ENCODE measurements at regions not wholly inside any gene's neighbourhood (a gene's known extent, or its start where the extent isn't known, plus 50 kb on each side); places are given as distances from the start of the nearest gene placed in this dataset.
"Not testable (repeated sequence)": the region's sequence is repeated elsewhere in the genome, so short reads cannot be mapped to it uniquely, and the experiment has no call there.

DNA sequence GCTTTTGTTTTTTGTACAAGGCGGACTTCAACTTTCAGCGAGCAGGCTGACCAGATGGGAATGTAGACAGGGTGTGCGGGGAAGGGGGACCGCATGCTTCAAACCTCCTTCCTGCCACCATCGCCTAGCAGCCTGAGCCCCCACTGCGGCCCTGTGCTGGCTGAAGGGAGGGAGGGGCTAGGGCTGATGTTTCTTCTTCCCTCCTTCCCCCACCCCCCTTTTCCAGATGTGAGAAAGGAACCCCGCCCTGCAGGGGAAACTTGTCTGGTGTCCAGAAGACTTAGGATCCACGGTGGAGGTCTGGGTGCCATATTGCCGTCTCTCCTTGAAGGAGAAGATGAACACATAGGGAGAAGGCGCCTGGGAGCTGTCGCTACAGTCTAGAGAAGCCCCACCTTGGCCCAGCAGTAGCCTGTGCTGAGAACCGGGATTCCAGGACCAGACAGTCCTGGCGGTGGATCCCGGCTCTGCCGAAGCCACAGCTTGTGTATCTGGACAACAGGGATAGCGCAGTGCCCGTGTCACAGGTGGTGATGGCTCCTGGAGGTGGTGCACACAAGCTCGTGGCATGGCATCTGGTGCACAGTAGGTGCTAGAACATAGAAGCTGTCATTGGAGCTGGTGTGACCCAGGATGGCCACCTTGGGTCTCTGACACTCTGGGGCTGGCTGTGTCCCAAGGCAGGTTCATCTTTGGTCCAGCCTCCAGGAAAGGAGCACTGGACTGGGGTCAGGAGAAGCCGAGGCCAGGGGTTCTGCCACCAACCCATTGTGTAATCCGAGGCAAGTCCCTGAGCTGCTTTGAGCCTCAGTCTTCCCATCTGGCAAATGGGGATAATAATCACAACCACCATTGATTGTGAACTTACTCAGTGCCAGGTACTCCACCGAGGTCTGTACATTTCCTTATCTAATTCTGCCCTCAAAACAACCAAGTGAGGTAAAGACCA, 205.6 kb downstream of the C9orf50 start:
- H3K27ac ChIP-seq (ENCODE audit: poor library complexity, severe bottlenecking), result peak overlapping the region; percentile 92

DNA sequence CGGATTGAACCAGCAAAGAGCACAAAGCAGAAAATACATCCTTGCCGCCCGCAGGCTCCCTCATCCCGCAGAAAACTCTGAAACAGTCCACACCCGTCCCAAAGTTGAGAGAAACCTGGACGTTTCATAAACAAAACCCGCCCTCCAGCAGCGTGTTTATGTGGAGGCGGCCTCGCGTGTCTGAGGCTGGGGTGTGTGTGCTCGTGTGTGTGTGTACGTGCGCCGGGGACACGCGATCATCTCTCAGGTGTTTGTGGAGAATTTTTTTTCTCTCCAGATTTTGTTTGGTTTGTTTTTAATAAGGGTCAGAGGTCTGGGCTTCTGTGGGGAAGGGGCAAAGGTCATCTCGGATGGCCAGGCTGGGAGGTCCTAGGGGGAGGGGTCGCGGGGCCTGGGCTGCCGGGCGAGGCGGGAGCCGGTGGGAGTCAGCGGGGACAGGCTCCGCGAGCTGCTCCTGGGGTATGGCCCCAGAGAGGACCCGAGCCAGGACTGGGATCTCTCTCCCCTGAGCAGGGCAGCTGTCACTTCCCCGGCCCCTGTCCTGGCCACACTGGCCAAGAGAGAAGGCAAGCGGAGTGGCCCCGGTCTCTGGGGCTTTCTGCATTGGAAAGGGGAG, 206.4 kb downstream of the C9orf50 start:
- TF ChIP-seq, protein P1, sequence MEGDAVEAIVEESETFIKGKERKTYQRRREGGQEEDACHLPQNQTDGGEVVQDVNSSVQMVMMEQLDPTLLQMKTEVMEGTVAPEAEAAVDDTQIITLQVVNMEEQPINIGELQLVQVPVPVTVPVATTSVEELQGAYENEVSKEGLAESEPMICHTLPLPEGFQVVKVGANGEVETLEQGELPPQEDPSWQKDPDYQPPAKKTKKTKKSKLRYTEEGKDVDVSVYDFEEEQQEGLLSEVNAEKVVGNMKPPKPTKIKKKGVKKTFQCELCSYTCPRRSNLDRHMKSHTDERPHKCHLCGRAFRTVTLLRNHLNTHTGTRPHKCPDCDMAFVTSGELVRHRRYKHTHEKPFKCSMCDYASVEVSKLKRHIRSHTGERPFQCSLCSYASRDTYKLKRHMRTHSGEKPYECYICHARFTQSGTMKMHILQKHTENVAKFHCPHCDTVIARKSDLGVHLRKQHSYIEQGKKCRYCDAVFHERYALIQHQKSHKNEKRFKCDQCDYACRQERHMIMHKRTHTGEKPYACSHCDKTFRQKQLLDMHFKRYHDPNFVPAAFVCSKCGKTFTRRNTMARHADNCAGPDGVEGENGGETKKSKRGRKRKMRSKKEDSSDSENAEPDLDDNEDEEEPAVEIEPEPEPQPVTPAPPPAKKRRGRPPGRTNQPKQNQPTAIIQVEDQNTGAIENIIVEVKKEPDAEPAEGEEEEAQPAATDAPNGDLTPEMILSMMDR (IDR thresholded peaks at IDR 0.05; ENCODE audit: poor library complexity, severe bottlenecking), result no peak
- ATAC-seq (ENCODE audit: low read depth) (0 out of 3 replicates have a peak, but pooled peaks have one; percentile 10), DNase-seq (ENCODE audit: low spot score) (no peak)
- H3K4me1 ChIP-seq (ENCODE audit: insufficient read depth, poor library complexity, severe bottlenecking), result peaks cover 11% of the 10 kb centered on the region
- peak overlapping the region; percentile 92 for H3K27ac ChIP-seq (ENCODE audit: poor library complexity, severe bottlenecking)
- no peaks in the 10 kb centered on the region for H3K27me3 ChIP-seq (ENCODE audit: insufficient read depth, poor library complexity, severe bottlenecking)
- no peaks in the 10 kb centered on the region for H3K36me3 ChIP-seq (ENCODE audit: low read depth)
- H3K4me3 ChIP-seq (ENCODE audit: severe bottlenecking), result peak overlapping the region; percentile 37
- H3K9me3 ChIP-seq (ENCODE audit: severe bottlenecking), result no peaks in the 10 kb centered on the region

More for the DNA sequence above, 205.6 kb downstream of the C9orf50 start:
- Histone ChIP-seq H3K4me1 (ENCODE audit: insufficient read depth, poor library complexity, severe bottlenecking) (peaks cover 11% of the 10 kb centered on the region), H3K9me3 (ENCODE audit: severe bottlenecking) (no peaks in the 10 kb centered on the region), H3K27me3 (ENCODE audit: insufficient read depth, poor library complexity, severe bottlenecking) (no peaks in the 10 kb centered on the region), H3K4me3 (ENCODE audit: severe bottlenecking) (no peak overlapping the region), H3K36me3 (ENCODE audit: low read depth) (no peaks in the 10 kb centered on the region)
- DNase-seq (ENCODE audit: low spot score) (no peak), ATAC-seq (ENCODE audit: low read depth) (no peak)
- TF ChIP-seq, protein P1 (IDR thresholded peaks at IDR 0.05; ENCODE audit: poor library complexity, severe bottlenecking), result no peak

DNA sequence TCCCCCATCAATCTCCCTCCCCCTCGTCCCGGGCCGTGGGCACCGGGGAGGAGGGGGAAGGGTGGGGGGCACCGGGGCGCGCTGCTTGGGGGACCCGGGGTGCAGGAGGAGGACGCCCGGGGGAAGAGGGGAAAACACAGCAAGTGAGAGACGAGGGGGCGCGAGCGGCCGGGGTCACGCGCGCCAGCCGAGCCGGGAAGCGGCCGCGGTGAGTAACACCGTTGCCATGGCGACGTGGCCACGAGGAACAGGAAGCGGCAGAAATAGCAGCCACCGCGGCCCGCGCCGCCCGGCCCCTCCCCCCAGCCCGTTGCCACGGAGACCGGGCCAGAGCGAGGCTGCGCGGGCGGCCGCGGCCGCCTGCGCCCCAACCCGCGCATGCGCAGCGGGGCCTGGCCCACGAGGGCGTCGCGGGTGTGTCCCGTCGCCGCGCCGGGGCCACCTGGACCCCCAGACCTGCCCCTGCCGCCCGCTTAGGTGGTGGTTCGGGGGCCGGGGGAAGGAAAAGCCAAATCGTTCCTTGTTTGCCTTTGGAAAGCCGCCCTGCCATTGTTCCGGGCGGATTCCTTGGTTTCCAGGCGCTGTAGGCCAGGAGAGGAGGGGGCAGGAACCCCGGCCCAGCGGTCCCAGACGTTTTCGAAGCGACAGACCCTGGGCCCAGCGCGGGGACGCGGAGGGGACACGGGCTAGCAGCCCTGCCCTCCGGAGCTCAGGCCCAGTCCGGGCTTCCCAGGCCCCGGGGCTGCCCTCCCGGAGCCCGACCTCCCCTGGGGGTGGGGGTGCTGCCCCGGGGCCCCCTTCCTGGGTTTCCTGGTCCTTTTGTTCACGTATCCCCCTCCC, 207.1 kb downstream of the C9orf50 start:
- Histone ChIP-seq H3K27ac (ENCODE audit: poor library complexity, severe bottlenecking) (peak overlapping the region; percentile 92), H3K36me3 (ENCODE audit: low read depth) (no peaks in the 10 kb centered on the region), H3K4me3 (ENCODE audit: severe bottlenecking) (peak overlapping the region; percentile 37), H3K27me3 (ENCODE audit: insufficient read depth, poor library complexity, severe bottlenecking) (no peaks in the 10 kb centered on the region), H3K9me3 (ENCODE audit: severe bottlenecking) (no peaks in the 10 kb centered on the region), H3K4me1 (ENCODE audit: insufficient read depth, poor library complexity, severe bottlenecking) (peaks cover 11% of the 10 kb centered on the region)
- TF ChIP-seq, protein P1 (IDR thresholded peaks at IDR 0.05; ENCODE audit: poor library complexity, severe bottlenecking), result no peak
- peak; percentile 84 for ATAC-seq (ENCODE audit: low read depth)
- peak; percentile 96 for DNase-seq (ENCODE audit: low spot score)

DNA sequence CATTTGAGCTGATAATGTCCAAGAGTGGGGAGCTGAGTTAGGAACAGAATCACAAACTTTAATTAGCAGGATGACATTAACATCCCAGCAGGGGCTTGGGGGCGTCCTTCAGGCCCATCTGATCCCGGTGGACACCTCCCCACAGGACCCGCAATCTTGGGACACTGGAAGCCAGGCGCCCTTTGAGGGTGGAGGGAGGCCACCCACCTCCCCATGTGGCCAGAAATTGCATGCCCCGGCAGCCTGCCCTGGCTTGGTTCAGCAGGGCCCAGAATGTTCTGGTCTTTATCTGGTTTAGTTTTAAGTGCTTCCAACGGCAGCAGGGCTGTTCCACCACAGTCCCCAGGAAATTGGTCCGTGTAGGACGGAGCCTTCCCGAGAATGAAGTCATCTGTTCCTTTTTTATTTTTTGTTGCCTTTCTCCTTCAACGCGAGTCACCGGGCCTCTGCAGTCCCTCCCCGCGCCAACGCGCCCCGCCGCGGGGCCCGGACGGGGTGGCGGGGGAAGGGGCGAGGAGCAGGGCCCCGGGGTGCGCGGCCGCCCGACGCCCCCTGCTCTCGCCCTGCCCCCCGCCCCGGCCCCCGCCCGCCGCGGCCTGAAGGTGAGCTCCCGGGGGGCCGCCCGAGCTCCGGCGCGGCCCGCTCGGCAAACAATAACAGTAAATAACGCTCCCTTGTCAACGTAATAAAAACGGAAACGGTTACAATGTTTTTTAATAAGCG, 207.9 kb downstream of the C9orf50 start:
- peaks cover 11% of the 10 kb centered on the region for H3K4me1 ChIP-seq (ENCODE audit: insufficient read depth, poor library complexity, severe bottlenecking)
- peak; percentile 22 for ATAC-seq (ENCODE audit: low read depth)

DNA sequence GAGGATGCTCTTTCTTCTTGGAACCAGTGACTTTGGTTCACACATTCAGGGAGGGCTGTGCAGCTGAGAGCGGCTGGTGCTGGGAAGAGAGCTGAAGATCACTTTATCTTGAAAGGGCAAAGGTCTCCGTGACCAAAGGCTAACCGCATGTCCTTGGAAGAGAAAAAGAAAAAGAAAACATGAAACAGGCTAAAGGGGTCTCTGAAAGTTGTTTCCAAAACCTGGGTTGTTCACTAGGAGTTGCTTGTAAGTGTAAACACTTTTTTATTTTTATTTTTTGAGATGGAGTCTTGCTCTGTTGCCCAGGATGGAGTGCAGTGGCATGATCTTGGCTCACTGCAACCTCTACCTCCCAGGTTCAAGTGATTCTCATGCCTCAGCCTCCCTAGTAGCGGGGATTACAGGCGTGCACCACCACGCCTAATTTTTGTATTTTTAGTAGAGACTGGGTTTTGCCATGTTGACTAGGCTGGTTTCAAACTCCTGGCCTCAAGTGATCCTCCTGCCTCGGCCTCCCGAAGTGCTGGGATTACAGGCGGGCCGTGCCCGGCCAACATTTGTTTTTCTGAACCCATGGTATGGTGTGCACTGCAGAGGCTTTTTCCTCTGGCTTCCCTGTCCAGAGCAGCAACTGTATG, 208.6 kb downstream of the C9orf50 start:
- not testable (repeated sequence) for H3K9me3 ChIP-seq (ENCODE audit: severe bottlenecking); H3K4me3 ChIP-seq (ENCODE audit: severe bottlenecking); H3K27me3 ChIP-seq (ENCODE audit: insufficient read depth, poor library complexity, severe bottlenecking); H3K36me3 ChIP-seq (ENCODE audit: low read depth); DNase-seq (ENCODE audit: low spot score); ATAC-seq (ENCODE audit: low read depth)
- H3K4me1 ChIP-seq (ENCODE audit: insufficient read depth, poor library complexity, severe bottlenecking), result peaks cover 11% of the 10 kb centered on the region
- H3K27ac ChIP-seq (ENCODE audit: poor library complexity, severe bottlenecking), result peak overlapping the region; percentile 92

More for the DNA sequence above, 207.9 kb downstream of the C9orf50 start:
- H3K27ac ChIP-seq (ENCODE audit: poor library complexity, severe bottlenecking), result peak overlapping the region; percentile 92
- DNase-seq (ENCODE audit: low spot score), result no peak
- no peaks in the 10 kb centered on the region for H3K27me3 ChIP-seq (ENCODE audit: insufficient read depth, poor library complexity, severe bottlenecking)
- H3K4me3 ChIP-seq (ENCODE audit: severe bottlenecking), result peak overlapping the region; percentile 37
- TF ChIP-seq, protein P1 (IDR thresholded peaks at IDR 0.05; ENCODE audit: poor library complexity, severe bottlenecking), result no peak
- no peaks in the 10 kb centered on the region for H3K9me3 ChIP-seq (ENCODE audit: severe bottlenecking)
- H3K36me3 ChIP-seq (ENCODE audit: low read depth), result no peaks in the 10 kb centered on the region

Measured in RWPE2 (cell line).